ENCODE measurements at regions not wholly inside any gene's neighbourhood (a gene's known extent, or its start where the extent isn't known, plus 50 kb on each side); places are given as distances from the start of the nearest gene placed in this dataset.

GRCh38 chr3:113051787-113052186 is 61.0 kb downstream of the GTPBP8 start:
- no peak for DNase-seq

GRCh38 chr3:113053169-113053568 is 62.4 kb downstream of the GTPBP8 start:
- no peak for DNase-seq

DNA sequence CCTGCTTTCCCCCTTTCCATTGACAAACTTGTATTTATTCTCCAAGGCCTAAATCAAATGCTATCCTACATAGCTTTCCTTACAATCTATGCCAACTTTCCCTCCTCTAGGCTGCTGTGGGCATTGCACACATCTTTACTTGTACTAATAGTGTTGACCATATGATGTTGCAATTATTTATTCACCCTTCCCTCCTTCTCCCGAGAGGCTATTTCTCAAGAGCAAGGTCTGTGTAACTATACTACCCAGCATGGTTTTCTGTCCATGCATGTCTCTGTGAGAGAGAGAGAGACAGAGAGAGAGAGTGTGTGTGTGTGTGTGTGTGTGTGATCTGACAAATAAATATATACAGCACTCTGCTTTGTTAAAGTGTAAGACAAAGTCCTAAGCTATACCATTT is 63.8 kb downstream of the GTPBP8 start:
- no peak for DNase-seq

DNA sequence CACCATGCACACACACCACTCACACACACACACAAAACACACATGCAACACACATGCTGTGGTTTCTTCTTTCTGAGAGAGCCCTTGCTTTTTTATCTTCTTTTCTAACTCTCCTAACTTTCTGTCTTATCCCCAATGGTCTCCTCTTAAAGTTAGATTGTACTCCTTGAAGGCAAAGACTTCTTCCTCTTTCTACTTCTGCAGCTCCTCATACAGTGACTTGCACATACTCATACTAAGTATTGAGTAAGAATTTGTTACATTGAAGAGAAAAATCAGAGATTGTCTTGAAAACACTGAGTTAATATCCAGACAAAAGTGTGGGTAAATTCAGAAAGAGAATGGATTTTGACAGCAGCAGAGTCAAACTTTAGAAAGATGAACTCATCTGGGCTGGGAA is 64.4 kb downstream of the GTPBP8 start:
- DNase-seq: no peak

DNA sequence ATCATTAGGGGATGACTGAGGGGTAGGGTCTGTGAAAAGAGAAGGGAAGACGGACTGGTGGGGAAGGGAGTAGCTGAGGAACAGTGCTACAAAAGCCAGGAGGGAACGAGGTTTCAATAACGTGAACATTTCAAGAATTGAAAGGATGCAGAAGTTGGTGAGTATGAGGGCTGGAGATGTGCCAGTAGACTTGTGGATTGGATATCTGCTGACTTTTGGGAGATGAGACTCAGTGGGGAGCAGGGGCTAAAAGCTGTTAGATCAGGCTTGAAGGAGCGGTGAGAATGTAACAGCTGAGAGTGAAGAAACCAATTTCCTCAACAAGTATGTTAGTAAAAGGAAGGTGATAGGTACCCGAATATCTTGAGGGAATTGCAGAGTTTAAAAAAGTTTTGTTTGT is 65.2 kb downstream of the GTPBP8 start:
- no peak for DNase-seq

- DNase-seq: no peak
Observed at GRCh38 chr3:113057117-113057516, 66.3 kb downstream of the GTPBP8 start.

- DNase-seq: no peak
Observed at GRCh38 chr3:113058188-113058587, 67.4 kb downstream of the GTPBP8 start.

DNA sequence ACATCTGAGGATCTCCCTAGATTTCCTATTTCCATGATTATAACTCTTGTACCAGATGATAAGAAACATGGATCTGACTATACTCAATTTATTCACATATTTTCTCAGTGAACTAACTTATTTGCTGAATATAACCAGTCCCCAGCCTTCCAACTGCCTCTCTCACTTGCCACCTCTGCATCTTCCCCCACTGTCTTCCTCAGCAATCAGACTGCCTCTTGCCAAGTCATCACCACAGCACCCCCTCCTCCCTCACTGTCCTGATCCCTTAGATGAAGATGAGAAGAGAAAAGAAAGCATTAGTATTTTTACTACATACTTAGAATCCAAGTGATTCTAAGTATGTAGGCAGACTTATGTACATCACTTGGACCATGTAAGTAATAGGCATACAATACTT is 71.9 kb downstream of the GTPBP8 start:
- DNase-seq: no peak

DNA sequence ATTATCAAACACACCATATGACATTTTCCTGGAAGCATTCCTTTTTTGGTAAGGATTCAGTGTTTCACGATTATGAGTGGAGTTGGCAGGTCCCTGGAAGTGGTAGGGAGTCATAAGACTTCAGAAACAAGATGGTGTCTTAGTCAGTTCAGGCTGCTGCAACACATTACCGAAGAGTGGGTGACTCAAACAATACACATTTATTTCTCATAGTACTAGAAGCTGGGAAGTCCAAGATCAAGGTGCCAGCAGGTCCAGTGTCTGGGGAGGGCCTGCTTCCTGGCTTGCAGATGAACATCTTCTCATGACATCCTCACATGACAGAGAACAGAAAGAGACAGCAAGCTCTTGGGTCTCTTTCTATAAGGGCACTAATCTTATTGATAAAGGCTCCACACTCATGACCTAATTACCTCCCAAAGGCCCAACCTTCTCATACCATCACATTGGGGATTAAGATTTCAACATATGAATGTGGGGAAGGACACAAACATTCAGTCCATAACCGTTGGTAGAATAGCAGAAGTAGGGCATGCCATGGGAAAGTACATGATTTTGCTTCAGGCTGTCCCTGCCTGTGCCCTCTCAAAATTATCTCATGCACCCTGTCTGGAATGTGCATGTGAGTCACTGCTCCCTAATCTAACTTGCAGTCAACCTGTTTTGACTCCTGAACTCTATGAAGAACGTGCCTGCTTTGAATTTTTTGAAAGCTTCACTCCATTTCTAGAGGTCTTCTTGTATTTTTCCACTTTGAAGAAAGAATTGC is 72.5 kb downstream of the GTPBP8 start:
- DNase-seq: no peak

DNA sequence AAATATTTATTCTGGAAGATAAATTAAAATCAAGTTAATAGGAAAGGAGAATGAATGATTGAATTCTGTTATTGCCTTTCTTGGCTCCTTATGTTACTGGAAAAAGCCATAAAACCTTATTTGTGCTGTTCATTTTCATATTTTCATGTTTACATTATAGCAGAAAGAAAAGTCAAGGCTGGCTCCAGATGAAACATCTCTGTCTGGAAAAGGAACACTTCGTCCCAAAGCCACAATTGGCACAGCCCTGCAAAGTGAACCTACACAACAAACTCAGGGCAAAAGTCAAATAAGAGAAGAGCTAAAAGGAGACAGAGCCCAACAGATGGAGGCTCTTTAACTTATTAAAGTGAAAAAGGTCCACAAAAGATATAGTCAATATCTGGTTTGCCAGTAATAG is 73.4 kb downstream of the GTPBP8 start:
- DNase-seq: no peak

DNA sequence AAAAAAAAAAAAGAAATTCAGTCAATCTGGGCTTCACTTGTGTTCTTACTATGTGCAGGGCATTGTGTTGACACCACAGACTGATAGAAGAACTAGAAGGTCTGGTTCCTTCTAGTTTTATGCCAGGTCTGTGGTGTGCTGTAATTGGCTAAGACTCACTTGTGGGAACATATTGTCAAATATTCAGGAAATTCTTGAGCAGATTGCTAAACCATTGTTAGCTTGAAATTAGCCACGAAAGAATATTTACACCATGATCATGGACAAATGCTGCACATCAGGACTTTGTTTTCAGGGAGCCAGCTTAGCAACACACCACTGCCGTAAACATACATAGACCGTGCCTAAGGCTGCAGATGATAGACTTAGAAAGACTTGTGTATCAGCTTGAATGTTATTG is 74.6 kb downstream of the GTPBP8 start:
- DNase-seq: no peak

DNA sequence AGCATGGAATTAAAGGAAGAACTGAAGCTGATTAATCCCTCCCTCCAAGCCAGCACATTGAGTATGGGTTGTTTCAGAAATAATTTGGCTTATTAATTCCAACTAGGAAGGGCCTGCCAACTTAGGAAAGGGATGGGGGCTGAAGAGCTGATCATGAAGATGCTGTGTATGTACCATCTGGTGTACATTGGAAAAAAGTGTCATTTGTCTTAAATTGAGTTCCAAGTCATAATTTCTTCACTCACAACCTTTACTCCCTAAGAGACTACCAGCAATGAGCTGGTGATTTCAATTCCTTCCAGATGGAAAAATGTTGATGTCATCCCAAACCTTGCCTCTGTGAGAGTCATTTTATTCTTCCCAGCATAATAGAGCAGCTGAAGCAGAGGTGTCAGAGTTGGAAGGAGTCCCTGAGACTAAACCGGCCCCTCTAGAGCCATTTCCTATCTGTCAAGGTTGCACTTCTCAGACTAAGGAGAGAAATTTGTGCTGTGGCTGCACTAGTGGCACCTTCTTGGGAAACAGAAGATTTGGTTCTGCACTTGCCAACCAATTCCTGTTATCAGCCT is 79.4 kb downstream of the GTPBP8 start:
- DNase-seq: no peak

DNA sequence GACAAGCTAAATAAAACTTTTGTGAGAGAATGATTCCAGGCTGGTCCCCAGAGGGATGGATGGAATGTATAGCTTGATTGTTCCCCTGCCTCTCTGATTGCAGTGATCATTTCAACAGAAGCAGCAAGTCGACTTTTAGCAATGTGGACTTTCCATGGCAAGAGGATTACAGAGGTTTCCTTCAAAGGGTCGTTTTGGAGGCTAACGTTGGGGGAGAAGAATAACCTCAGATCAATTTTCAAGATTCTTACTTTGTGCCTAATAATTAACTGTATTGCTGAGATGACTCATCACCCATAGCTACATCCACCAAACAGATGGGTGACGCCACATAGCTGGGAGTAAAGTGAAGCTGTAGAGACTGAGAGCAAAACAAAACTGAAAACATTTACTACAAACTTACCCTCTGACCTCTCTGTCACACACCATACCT is 79.9 kb downstream of the GTPBP8 start:
- no peak for DNase-seq

DNA sequence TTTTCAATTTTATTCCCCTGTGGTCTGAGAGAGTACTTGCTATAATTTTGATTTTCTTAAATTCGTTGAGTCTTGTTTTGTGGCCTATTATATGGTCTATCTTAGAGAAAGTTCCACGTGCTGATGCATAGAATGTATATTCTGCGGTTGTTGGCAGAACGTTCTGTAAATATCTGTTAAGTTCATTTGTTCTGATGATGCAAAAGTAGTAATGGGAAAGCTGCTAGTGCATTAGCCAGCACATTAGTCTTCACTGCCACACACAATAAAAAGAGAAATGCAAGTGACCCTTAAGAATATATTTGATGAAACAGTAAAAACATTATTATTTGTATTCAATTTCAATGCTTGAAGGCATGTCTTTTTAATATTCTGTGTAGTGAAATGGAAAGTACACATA is 84.8 kb downstream of the GTPBP8 start:
- no peak for DNase-seq

- DNase-seq: no peak
Observed at GRCh38 chr3:113079218-113079961, 88.6 kb downstream of the GTPBP8 start.

DNA sequence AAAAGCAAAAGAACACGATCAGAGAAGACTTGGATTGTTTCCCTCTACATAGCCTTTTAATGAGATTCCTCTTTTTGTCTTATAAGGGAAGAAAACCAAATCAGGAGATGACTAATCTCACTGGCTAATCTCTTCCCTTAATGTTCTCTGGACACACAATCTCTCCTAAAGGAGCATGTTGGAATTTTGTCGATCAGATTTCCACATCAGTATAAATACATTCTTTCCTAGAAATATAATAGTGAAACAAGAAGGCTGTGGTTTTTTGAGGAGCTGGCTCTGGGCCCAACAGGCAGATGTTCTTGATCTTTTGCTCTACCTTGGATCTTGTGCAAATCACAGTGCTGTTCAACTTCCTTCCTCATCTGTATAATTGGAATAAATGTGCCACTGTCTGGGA is 94.0 kb downstream of the GTPBP8 start:
- DNase-seq: no peak

DNA sequence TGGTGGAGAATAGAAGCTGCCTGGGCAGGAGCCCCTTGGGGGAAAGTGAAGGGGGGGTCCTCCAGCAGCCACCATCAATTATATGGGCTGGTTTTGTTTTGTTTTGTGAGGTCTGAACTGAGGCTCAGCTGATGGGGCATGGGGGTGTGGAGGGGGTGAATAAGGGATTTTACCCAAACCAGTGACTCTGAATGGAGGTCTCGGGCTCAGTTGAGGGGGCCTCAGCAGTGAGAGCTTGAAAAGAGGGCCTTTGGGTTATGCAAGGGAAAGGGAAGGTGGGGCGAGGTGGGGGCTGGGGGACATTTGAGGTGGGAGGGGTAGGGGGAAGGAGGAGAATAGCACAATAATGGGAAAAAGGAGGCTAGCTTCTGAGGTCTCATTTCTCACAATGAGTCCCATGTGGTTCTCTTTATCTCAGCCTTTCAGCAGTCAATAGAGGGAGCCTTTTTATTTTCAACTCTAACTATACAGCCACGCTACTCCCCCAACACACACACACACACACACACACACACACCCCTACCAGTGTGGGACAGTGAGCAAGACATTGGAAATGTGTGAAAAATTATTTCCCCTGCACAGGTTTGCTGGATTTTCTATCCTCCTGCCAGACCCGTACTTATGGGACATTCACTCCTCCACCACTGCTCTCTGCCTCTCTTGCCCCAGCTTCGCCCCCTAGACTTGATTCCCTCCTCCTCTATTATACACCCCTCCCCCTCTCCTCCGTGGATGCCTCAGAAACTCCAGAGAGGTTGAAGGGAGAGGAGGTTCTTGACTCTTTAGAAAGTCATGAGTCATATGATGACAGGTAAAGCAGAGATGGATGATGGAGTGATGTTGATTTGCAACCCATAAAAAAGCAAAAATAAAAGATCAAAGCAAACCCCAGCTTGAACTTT is 96.0 kb downstream of the GTPBP8 start:
- DNase-seq: no peak

- DNase-seq: no peak
Observed at GRCh38 chr3:113088616-113089015, 97.8 kb downstream of the GTPBP8 start.

DNA sequence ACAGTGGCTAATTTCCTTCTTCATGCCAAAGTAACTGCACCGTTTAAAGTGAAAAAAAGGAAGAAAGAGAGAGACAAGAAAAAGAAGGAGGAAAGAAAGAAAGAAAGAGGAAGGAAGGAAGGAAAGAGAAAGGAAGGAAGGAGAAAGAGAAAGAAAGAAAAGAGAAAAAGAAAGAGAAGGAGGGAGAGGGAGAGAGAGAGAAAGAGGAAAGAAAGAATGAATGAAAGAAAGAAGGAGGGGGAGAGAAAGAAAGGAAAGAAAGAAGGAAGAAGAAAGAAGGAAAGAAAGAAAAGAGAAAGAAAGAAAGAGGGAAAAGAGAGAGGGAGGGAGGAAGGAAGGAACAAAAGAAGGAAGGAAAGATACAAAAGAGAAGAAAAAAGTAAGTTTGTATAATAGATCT is 100.6 kb downstream of the GTPBP8 start:
- DNase-seq: no peak

GRCh38 chr3:113092746-113093145 is 102.0 kb downstream of the GTPBP8 start:
- no peak for DNase-seq

DNA sequence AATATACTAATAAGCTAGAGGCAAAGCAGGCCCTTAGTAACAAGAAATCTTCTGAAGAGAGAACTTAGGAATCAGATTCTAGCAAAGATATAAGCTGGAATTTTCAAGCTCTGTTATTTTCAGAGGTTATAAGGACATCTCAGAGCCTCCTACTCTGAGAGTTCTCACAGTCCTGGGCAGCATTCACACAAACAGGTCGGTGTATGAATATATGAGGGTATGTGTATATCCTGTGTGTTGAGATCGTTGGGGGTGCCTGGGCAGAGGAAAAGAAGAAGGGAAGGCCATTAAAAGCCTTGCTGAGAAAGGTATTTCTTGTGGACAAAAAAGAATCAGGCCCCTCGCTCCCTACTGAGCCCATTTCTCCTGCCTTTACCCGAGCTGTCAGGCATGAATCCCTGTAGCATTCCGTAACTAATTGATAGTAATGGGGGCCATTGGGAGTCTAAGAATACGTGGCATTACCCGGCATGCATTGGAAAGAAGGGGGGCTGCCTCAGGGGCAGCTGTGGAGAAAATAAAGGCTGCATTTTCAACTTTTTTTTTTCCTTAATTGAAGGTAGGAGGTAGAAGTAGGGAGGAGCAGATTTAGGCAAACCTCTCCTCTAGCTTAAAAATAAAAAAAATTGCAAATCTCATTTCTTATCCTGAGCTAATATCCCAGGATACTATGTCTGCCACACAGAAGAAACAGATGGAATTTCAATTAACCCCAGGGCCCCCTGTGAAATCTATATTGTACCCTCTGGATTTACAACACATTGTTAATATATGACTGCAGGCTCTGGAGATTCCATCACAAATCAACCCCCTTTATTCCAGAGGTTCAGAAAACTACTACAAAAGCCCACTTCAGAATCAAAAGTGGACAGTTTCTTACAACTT is 103.8 kb downstream of the GTPBP8 start:
- no peak for DNase-seq

Measured in stimulated activated CD4-positive, alpha-beta T cell treated with anti-CD3 and anti-CD28 coated beads, Interleukin-1b, Interleukin-23, amount 100 ng/mL, for 48 hours (primary cell).